Upper lobe of left lung (tissue), 6 donors: ENCODE measurements at regions not wholly inside any gene's neighbourhood (a gene's known extent, or its start where the extent isn't known, plus 50 kb on each side); places are given as distances from the start of the nearest gene placed in this dataset.
"Not testable (repeated sequence)": the region's sequence is repeated elsewhere in the genome, so short reads cannot be mapped to it uniquely, and the experiment has no call there.

Experiments used
- ATAC-seq, 2 donors: fragments of 200-7000 bp; cut with Tn5 transposase; one replicate each; pipeline ENCODE4 v1.9.1; 2022; ENCODE audit warnings: mild to moderate bottlenecking in 2 of 2, moderate library complexity in 2 of 2; ENCODE audit not compliant: low FRiP score in 2 of 2
- DNase-seq, 2 donors: peaks; one replicate each; pipeline ENCODE4 v3.0.0-alpha.2; 2019 to 2020
- H3K27ac ChIP-seq, 4 donors: fragments of 200-600 bp; sonication (generic); one replicate each; pipeline ENCODE4 v1.5.1; 2016 to 2019
- H3K27me3 ChIP-seq, 4 donors: fragments of 200-600 bp; sonication (generic); one replicate each; pipeline ENCODE4 v1.5.1; 2017 to 2019
- H3K36me3 ChIP-seq, 4 donors: fragments of 200-600 bp; sonication (generic); one replicate each; pipeline ENCODE4 v1.5.1; 2016 to 2019
- H3K4me1 ChIP-seq, 4 donors: fragments of 200-600 bp; sonication (generic); one replicate each; pipeline ENCODE4 v1.5.1; 2018 to 2019
- H3K4me3 ChIP-seq, 4 donors: fragments of 200-600 bp; sonication (generic); one replicate each; pipeline ENCODE4 v1.5.1; 2017 to 2019; ENCODE audit warnings: mild to moderate bottlenecking in 2 of 4, moderate library complexity in 1 of 4
- H3K9me3 ChIP-seq, 4 donors: fragments of 200-600 bp; sonication (generic); one replicate each; pipeline ENCODE4 v1.5.1; 2018 to 2019
- EP300 ChIP-seq, 4 donors: sonication (generic); formaldehyde crosslinking; IDR thresholded peaks; one replicate each; pipeline ENCODE4 v1.5.1; 2017; ENCODE audit warnings: antibody characterized with exemption in 4 of 4, control low read depth in 2 of 4
- POLR2A ChIP-seq, 4 donors: fragments of 450-650 bp; IDR thresholded peaks; one replicate each; pipeline ENCODE4 v1.5.1; 2016 to 2017; ENCODE audit warnings: antibody characterized with exemption in 4 of 4, mild to moderate bottlenecking in 2 of 4
- POLR2AphosphoS5 ChIP-seq, 2 donors: sonication (generic); formaldehyde crosslinking; IDR thresholded peaks; one replicate each; pipeline ENCODE4 v1.5.1; 2017; ENCODE audit warnings: antibody characterized with exemption in 2 of 2
- WGBS, 2 donors: methylation state at CpG; one replicate each; pipeline ENCODE4 v1.1.5; 2017 to 2018; 5-methylcytosine and 5-hydroxymethylcytosine counted together
- TF ChIP-seq, protein P1 (sequence below), 6 experiments: fragments of 450-650 bp in 4 of 6; fragments of 200-600 bp in 2 of 6; sonication (generic) in 2 of 6; IDR thresholded peaks; one replicate each; pipeline ENCODE4 v1.5.1; 2016 to 2019; ENCODE audit warnings: antibody characterized with exemption in 6 of 6
- donor health status: DM: no; HTN: no; CAD: no; lungs with moderate emphysema.
- donor health status: DM: no; HTN: yes; CAD: no; lungs with severe emphysema.

DNA sequence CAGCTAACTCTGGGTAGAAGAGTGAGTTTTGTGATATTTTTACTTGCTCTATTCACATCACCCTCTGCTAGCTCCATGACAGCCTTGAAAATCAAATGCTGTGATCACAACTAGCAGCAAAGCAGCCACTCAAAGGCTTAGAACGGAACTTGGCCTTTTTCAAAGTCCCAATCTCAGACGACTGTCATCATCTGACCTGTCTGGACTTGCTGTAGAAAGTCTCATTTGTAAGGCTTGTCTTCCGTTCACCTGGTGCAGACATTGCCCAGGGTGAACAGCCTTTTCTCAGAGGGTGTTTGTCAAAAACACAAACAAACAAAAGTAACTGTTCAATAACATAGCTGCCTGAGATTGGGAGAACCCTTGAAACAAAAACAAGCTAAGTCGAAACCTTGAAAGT, 458.9 kb upstream of the ADARB2 start:
- Histone ChIP-seq H3K27me3 (no peaks in the 10 kb centered on the region), H3K36me3 (no peaks in the 10 kb centered on the region), H3K4me3 (no peak overlapping the region), H3K9me3 (peaks cover 0 to 8% (median 0%) of the 10 kb centered on the region in 4 donors), H3K27ac (no peak overlapping the region), H3K4me1 (no peaks in the 10 kb centered on the region)
- no peak for ATAC-seq
- TF ChIP-seq, protein P1, sequence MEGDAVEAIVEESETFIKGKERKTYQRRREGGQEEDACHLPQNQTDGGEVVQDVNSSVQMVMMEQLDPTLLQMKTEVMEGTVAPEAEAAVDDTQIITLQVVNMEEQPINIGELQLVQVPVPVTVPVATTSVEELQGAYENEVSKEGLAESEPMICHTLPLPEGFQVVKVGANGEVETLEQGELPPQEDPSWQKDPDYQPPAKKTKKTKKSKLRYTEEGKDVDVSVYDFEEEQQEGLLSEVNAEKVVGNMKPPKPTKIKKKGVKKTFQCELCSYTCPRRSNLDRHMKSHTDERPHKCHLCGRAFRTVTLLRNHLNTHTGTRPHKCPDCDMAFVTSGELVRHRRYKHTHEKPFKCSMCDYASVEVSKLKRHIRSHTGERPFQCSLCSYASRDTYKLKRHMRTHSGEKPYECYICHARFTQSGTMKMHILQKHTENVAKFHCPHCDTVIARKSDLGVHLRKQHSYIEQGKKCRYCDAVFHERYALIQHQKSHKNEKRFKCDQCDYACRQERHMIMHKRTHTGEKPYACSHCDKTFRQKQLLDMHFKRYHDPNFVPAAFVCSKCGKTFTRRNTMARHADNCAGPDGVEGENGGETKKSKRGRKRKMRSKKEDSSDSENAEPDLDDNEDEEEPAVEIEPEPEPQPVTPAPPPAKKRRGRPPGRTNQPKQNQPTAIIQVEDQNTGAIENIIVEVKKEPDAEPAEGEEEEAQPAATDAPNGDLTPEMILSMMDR (IDR thresholded peaks at IDR 0.05) = no peak
- TF ChIP-seq POLR2AphosphoS5 (IDR thresholded peaks at IDR 0.05) (no peak), EP300 (IDR thresholded peaks at IDR 0.05) (no peak), POLR2A (IDR thresholded peaks at IDR 0.05) (no peak)
- WGBS, 2 donors = 71 to 78% methylated on average over 4 of the region's 4 CpGs
- DNase-seq = no peak

DNA sequence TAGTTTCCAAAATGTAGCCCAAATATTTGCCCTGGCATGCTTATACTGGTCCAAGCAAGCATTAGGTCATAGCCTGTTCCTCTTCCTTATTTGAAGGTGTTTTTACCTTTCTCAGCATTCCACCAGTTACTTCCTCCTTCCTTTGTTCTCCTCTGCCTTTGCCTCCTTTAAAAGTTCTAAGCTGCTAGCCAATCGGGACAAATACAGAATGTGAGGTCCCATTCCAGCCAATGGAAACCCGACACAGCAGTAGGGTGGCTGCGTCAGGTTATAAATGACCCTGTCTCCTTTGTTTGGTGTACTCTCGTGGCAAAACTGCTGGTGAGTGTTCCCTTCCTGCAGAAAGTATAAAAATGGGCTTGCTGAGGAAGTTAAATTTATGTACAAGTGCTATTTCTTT, 452.0 kb upstream of the ADARB2 start:
- H3K4me1 ChIP-seq, DNase-seq, ATAC-seq, H3K9me3 ChIP-seq, H3K27me3 ChIP-seq, H3K27ac ChIP-seq, H3K4me3 ChIP-seq, H3K36me3 ChIP-seq: not testable (repeated sequence)
- 57 to 58% methylated on average over 4 of the region's 4 CpGs for WGBS, 2 donors

DNA sequence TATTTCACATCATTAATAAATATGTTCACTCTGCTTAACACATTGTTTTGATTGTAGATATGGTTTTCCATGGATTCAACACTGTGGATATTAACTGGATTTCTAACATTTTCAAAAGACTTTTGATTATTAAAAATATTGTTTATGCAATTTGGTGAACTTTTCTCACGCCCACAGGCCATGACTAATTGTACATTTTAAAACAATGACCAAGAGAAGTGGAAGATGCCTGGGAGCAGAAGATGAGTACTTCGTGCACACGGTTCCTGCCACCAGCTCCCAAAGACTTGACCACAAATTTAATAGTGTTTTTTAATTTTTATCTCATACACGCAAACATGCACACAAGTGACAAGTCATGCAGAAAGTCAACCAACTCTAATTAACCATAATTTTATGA, 451.0 kb upstream of the ADARB2 start:
- no peaks in the 10 kb centered on the region for H3K4me1 ChIP-seq
- H3K9me3 ChIP-seq = peaks cover 0 to under 1% (median 0%) of the 10 kb centered on the region in 4 donors
- DNase-seq = no peak
- no peaks in the 10 kb centered on the region for H3K27me3 ChIP-seq
- no peaks in the 10 kb centered on the region for H3K36me3 ChIP-seq
- no peak for ATAC-seq
- WGBS, 2 donors = 83 to 87% methylated on average over 4 of the region's 4 CpGs
- TF ChIP-seq POLR2A (IDR thresholded peaks at IDR 0.05) (no peak), POLR2AphosphoS5 (IDR thresholded peaks at IDR 0.05) (no peak), EP300 (IDR thresholded peaks at IDR 0.05) (no peak)
- TF ChIP-seq, protein P1 (IDR thresholded peaks at IDR 0.05) = no peak
- no peak overlapping the region for H3K27ac ChIP-seq
- H3K4me3 ChIP-seq = no peak overlapping the region

DNA sequence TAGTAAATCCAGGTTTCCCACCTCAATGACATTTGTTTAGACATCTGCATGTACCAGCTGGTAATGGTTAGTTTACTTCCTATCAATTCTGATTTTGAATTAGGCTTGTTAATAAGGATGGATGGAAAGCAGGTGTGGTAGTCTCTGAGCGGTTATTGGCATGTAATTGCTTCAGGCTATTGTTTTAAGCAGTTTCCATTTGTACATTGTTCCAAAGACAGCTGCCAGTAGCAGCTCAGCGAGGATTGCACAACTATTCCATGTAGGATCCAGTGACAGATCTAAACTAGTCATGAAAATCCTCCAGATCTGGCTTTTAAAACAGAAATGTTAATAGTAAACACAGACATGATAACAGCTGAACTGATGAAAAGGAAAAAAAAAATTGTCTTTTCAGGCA, 436.0 kb upstream of the ADARB2 start:
- Histone ChIP-seq H3K4me3 (no peak overlapping the region), H3K4me1 (no peaks in the 10 kb centered on the region), H3K27me3 (no peaks in the 10 kb centered on the region), H3K9me3 (no peaks in the 10 kb centered on the region), H3K27ac (no peak overlapping the region), H3K36me3 (no peaks in the 10 kb centered on the region)
- 56 to 61% methylated on average over 2 of the region's 2 CpGs for WGBS, 2 donors
- ATAC-seq (no peak), DNase-seq (no peak)
- TF ChIP-seq POLR2AphosphoS5 (IDR thresholded peaks at IDR 0.05) (no peak), EP300 (IDR thresholded peaks at IDR 0.05) (no peak), POLR2A (IDR thresholded peaks at IDR 0.05) (no peak)
- TF ChIP-seq, protein P1 (IDR thresholded peaks at IDR 0.05) = no peak

DNA sequence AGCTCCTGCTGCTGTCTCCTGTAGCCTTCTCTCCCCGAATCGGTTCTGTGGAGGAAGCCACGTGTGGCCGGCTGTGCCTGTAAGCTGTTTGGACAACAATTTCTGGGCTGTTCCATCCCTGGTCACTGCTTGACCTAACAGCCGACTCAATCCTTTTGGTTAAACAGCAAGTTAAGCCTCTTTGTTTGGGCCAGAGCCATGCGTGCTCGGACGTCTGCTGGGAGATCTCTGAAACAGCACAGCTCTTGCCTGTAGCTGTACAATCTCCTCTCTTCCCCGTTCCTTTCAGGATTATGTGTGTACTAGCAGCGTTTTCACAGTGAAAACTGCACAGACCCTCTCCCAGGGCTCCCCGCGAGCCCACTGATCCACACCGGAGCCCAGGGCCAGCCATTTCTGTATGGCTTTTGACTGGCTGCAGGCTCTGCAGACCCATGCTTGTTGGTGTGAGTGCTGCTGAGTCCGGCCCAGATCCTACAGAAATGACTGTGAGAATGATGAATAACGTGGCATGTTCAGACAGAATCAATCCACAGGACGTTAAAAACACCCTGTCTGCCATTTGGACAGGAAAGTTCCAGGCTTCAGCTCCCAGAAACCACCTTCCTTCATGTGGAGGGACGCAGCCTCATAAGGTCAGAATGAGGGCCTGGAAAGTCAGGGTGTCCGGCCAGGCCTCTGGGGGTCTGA, 428.6 kb upstream of the ADARB2 start:
- 65 to 78% methylated on average over 16 to 18 of the region's 18 CpGs for WGBS, 2 donors
- no peak for ATAC-seq

More for the DNA sequence above, 428.6 kb upstream of the ADARB2 start:
- H3K36me3 ChIP-seq = no peaks in the 10 kb centered on the region
- H3K4me3 ChIP-seq = no peak overlapping the region
- no peaks in the 10 kb centered on the region for H3K27me3 ChIP-seq
- H3K27ac ChIP-seq = no peak overlapping the region
- H3K4me1 ChIP-seq = no peaks in the 10 kb centered on the region
- H3K9me3 ChIP-seq = no peaks in the 10 kb centered on the region
- DNase-seq = peak in 1 of 2 donors; percentile 13
- TF ChIP-seq EP300 (IDR thresholded peaks at IDR 0.05) (no peak), POLR2A (IDR thresholded peaks at IDR 0.05) (no peak), POLR2AphosphoS5 (IDR thresholded peaks at IDR 0.05) (no peak)
- TF ChIP-seq, protein P1 (IDR thresholded peaks at IDR 0.05) = no peak
